HAP-1 (cell line): ENCODE measurements at regions not wholly inside any gene's neighbourhood (a gene's known extent, or its start where the extent isn't known, plus 50 kb on each side); places are given as distances from the start of the nearest gene placed in this dataset.

Source experiments
- DNase-seq, 2 experiments: peaks; one replicate each; pipeline ENCODE4 v3.0.0-alpha.2; 2016 to 2020; ENCODE audit warnings: low spot score in 2 of 2
- H3K27me3 ChIP-seq: fragments of 250-450 bp; sonication (Bioruptor Pico); 2 replicates; pipeline ENCODE4 v1.5.1; 2020; ENCODE audit warnings: low read depth, mild to moderate bottlenecking, moderate library complexity
- H3K36me3 ChIP-seq: fragments of 250-450 bp; sonication (Bioruptor Pico); replicated peaks from 2 replicates; pipeline ENCODE4 v1.5.1; 2020; ENCODE audit warnings: mild to moderate bottlenecking
- H3K4me1 ChIP-seq: fragments of 250-450 bp; sonication (Bioruptor Pico); 2 replicates; pipeline ENCODE4 v1.5.1; 2020; ENCODE audit warnings: mild to moderate bottlenecking
- H3K4me3 ChIP-seq: fragments of 250-450 bp; sonication (Bioruptor Pico); 2 replicates; pipeline ENCODE4 v1.5.1; 2020; ENCODE audit warnings: mild to moderate bottlenecking, moderate library complexity
- H3K9me3 ChIP-seq: fragments of 250-450 bp; sonication (Bioruptor Pico); 2 replicates; pipeline ENCODE4 v1.5.1; 2020; ENCODE audit warnings: mild to moderate bottlenecking, moderate library complexity
- in situ Hi-C: fragments of 300-500 bp; cut with MboI; formaldehyde crosslinking; loops from 3 replicates; pipeline ENCODE4 v1.14.3; 2020; ENCODE audit warnings: low sequenced_read_pairs, inconsistent platforms, mixed read lengths

DNA sequence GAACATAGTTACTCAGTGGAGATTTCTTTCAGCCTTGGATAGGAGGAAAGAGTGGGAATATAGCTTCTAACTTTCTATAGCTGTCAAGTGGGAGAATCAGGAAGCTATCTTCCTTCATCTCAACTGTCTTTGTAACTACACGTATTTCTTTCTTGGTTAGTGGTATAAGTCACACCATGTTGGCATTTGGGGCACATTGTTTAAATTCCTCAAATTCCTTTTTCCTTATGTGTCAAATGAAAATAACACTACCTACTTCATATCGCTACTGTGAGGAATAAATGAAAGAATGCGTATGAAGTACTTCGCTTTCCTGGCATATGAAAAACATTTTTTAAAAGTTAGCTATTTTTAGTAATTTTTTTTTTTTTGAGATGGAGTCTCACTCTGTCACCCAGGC lies 1082.5 kb upstream of the WWC1 start:
- Histone ChIP-seq H3K27me3 (no peaks in the 10 kb centered on the region), H3K36me3 (no peaks in the 10 kb centered on the region), H3K4me3 (no peak overlapping the region), H3K9me3 (no peaks in the 10 kb centered on the region), H3K4me1 (no peaks in the 10 kb centered on the region; the same call in 1 of the 2 replicates)
- in situ Hi-C loops: no loop called here
- no peak for DNase-seq

DNA sequence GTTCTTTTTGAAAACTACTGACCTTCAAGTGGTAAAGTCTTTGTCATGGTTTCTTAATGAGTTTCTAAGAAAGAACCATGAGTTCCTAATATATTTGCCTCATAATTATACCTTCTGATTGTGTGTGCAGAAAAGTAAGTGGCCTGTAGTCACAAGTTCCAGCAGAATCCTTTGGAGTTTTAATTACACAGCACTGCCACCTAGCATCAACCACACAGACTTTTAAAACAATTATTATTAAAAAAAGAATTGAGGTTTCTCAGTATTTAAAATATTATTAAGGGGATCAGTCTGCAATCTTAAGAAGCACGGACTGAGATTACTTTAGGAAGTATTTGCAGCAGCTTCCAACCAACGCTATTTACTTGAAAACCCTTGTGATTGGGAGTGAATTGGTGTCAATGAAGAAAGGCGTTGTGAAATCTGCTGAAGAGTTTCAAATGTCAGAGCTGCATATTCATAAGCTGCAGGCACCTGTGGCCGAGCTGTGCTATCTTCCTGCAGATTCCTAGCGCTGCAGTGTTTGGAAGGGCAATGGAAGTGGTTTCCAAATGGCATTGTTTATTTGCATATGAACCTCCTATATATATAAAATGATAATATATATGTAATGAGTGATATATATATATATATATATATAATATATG lies 1074.2 kb upstream of the WWC1 start:
- in situ Hi-C loops: no loop called here
- Histone ChIP-seq H3K4me3 (no peak overlapping the region), H3K9me3 (no peaks in the 10 kb centered on the region), H3K36me3 (no peaks in the 10 kb centered on the region), H3K27me3 (no peaks in the 10 kb centered on the region), H3K4me1 (peaks cover 20% of the 10 kb centered on the region)
- peak; percentile 16 to 33 for DNase-seq

DNA sequence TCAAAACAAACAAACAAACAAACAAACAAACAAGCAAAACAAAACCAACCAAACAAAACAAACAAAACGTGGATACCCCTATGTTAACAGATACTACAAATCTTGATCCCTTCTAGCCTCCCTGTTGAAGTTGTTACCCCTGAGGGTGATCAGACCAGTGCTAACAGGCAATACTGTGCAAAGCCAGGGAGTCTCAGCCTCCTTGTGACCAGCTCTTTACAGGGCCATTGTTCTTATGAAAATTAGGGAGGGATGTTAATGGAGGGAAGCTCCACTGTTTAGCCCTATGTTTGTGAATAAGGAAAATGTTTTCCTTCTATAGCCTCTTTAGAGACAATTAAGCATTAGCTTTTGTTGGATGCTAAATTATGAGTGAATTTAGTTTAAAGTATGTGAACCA lies 1072.1 kb upstream of the WWC1 start:
- DNase-seq: peak in 1 of 2 experiments; percentile 56
- Histone ChIP-seq H3K4me1 (peaks cover 20% of the 10 kb centered on the region), H3K36me3 (no peaks in the 10 kb centered on the region), H3K27me3 (no peaks in the 10 kb centered on the region), H3K4me3 (no peak overlapping the region), H3K9me3 (no peaks in the 10 kb centered on the region)
- in situ Hi-C loops: no loop called here

DNA sequence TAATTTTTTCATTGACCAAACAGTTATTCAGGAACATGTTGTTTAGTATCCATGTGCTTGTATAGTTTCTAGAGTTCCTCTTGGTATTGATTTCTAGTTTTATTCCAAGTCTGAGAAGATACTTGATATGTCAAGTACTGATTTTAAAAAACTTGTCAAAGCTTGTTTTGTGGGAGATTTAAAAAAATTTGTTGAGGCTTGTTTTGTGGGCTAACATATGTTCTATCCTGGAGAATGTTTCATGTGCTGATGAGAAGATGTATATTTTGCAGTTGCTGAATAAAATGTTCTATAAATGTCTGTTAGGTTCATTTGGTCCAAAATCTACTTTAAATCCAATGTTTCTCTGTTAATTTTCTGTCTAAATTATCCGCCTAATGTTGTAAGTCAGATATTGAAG lies 1065.1 kb upstream of the WWC1 start:
- Histone ChIP-seq H3K4me1 (no peaks in the 10 kb centered on the region), H3K9me3 (no peaks in the 10 kb centered on the region), H3K4me3 (no peak overlapping the region), H3K36me3 (no peaks in the 10 kb centered on the region), H3K27me3 (no peaks in the 10 kb centered on the region)
- in situ Hi-C loops: no loop called here
- no peak for DNase-seq

DNA sequence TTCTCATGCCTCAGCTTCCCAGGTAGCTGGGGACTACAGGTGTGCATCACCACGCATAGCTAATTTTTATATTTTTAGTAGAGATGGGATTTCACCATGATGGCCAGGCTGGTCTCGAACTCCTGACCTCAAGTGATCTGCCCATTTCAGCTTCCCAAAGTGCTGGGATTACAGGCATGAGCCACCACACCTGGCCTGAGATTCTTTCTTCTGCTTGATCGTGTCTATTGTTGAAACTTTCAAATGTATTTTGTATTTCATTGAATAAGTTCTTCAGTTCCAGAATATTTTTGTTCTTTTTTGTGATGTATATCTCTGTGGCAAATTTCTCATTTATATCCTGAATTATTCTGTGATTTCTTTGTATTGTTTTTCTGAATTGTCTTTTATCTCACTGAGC lies 1063.3 kb upstream of the WWC1 start:
- Histone ChIP-seq H3K4me1 (no peaks in the 10 kb centered on the region), H3K4me3 (no peak overlapping the region), H3K9me3 (no peaks in the 10 kb centered on the region), H3K36me3 (no peaks in the 10 kb centered on the region), H3K27me3 (no peaks in the 10 kb centered on the region)
- DNase-seq: no peak
- in situ Hi-C loops: no loop called here

DNA sequence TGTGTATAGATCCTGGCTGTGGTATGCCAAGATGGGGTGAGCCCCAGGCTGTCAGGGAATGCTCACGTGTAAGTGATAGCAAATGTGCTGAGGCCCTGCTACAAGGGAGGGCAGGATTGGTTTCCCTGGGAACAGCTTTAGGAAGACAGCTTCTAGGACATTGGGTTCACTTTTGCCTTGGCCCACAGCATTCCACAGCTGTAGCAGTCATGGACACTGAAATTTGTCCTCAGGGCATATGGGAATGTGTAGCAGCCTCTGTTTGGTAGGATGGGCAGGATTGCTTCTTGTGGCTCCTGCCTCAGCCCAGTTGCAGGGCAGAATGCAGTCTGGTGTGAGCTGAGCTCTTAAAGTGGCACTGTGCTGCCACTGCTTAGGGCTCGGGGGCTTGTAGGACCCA lies 1061.7 kb upstream of the WWC1 start:
- H3K4me3 ChIP-seq: no peak overlapping the region
- DNase-seq: no peak
- no peaks in the 10 kb centered on the region for H3K27me3 ChIP-seq
- H3K36me3 ChIP-seq: no peaks in the 10 kb centered on the region
- H3K4me1 ChIP-seq: no peaks in the 10 kb centered on the region
- in situ Hi-C loops: no loop called here
- no peaks in the 10 kb centered on the region for H3K9me3 ChIP-seq

DNA sequence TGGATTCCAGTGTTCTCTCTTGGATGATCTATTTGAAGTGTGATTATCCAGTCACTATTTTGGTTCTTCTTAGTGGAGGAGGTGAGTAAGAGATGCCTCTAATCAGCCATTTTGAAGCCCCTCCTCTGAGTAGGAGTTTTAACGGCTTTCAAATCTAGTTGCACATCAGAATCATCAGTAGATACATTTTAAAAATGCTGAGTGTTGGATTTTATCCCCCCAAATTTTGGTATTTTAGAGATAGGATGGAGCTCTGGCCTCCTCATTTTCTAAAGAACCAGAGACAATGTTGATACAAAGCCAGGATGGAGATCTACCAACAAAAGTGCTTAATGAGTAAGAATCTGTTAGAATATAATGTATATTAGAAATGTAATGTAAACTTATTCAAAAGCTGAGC lies 1061.0 kb upstream of the WWC1 start:
- no peaks in the 10 kb centered on the region for H3K36me3 ChIP-seq
- no peak overlapping the region for H3K4me3 ChIP-seq
- no peak for DNase-seq
- H3K9me3 ChIP-seq: no peaks in the 10 kb centered on the region
- H3K4me1 ChIP-seq: no peaks in the 10 kb centered on the region
- H3K27me3 ChIP-seq: no peaks in the 10 kb centered on the region
- in situ Hi-C loops: no loop called here

DNA sequence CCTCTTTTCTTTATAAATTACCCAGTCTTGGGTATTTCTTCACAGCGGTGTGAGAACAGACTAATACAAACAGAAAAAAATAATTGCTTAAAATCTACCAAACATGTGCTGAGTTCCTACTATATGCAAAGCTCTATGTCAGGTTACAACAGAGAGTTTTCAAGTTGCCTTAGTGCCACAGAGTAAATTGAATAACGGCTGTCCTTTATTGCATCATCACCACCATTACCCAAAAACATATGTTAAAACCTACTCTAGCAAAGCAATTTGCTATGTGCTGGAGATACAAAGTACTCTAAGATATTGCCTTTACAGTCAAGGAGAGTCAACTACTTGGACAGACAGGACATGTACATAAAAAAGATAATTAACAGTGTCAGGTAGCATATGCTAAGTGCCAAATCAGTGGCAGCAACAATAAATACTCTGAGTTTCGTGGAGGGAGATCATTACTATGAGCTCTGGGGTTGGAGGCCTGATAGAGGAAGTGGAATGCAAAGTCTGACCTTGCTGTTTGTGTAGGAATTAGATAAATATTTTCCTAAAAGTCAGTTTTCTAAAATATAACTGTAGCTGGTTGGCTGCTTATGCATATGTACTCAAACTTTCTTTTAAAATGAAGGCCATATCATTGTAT lies 1058.7 kb upstream of the WWC1 start:
- Histone ChIP-seq H3K9me3 (no peaks in the 10 kb centered on the region), H3K27me3 (no peaks in the 10 kb centered on the region), H3K4me1 (no peaks in the 10 kb centered on the region), H3K36me3 (no peaks in the 10 kb centered on the region), H3K4me3 (no peak overlapping the region)
- DNase-seq: no peak
- in situ Hi-C loops: no loop called here

DNA sequence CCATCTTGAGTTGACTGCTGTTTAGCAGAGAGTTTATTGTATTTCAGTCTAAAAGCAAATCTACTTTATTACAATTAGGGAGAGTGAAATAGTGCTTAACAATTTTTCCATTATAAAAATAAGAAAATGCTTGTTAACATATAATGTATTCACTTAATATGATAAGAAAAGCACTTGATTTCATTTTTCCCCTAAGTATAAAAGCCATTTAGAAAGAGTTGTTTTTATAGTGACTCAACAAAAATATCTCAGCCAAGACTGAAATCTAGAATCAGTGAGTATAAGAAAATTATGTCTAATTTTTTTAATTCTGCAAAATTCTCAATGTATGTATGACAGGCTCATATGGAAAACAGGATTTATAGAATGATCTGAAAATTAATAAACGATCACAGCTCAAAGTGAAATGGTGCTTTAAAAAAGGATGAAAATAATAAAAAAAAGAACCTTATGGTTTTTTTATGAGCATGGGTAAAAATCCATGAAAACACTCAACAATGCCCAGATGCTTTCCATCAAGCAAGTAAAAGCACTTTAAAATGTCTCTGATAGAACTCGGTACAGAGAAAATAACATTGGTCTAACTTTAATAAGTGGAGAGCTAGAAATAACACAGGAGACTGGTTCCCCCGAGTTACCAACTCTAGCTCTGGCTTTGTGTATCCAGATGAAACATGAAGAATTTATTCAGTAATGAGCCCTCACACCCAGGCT lies 1057.8 kb upstream of the WWC1 start:
- H3K4me3 ChIP-seq: no peak overlapping the region
- no peaks in the 10 kb centered on the region for H3K4me1 ChIP-seq
- DNase-seq: no peak
- H3K27me3 ChIP-seq: no peaks in the 10 kb centered on the region
- no peaks in the 10 kb centered on the region for H3K9me3 ChIP-seq
- no peaks in the 10 kb centered on the region for H3K36me3 ChIP-seq
- in situ Hi-C loops: no loop called here

DNA sequence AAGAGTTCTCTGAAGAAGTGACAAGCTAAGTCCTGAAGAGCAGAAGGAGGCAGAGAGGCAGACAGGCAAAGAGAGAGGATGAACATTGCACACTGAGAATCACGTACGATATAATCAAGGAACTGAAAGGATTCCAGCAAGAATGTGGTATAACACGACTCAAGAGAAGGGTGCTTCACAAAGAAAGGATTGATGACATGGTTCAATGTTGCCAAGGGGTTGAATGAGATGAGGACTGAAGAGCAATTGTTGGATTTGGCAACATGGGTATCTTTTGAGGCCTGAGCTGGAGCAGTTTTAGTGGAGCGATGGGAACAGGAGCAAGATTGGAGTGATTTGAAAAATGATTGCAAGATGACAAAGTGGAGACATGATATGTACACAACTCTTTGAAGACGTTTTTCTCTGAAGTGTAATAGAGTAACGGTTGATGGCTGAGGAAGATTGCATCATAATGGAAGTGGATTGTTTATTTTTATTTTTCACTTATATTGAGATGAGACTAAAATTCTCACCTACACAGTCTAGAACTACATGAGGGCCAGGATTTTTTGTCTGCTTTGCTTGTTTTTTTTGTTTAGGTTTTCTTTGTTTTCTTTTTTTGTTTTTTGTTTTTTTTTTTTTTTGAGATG lies 1049.9 kb upstream of the WWC1 start:
- in situ Hi-C loops: no loop called here
- H3K27me3 ChIP-seq: no peaks in the 10 kb centered on the region
- no peaks in the 10 kb centered on the region for H3K9me3 ChIP-seq
- H3K4me1 ChIP-seq: peaks cover 7% of the 10 kb centered on the region
- H3K4me3 ChIP-seq: no peak overlapping the region
- no peaks in the 10 kb centered on the region for H3K36me3 ChIP-seq
- no peak for DNase-seq

DNA sequence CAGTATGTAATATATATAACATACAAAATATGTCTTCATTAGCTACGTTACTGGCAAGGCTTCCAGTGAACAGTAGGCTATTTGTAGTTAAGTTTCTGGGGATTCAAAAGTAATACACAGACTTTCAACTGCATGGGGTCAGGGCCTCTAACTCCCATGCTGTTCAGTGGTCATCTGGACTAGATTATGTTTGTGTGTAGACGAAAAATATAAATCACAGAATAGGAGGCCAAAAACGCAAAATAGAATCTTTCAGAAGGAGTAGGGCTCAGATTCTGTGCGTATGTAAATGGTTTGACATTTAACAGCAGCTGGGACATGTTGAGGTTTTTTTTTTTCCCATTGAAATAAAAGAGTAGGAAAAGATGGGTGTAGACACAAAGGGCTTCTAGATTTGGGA lies 1048.7 kb upstream of the WWC1 start:
- Histone ChIP-seq H3K9me3 (no peaks in the 10 kb centered on the region), H3K4me3 (no peak overlapping the region), H3K36me3 (no peaks in the 10 kb centered on the region), H3K27me3 (no peaks in the 10 kb centered on the region), H3K4me1 (peaks cover 7% of the 10 kb centered on the region)
- DNase-seq: no peak
- in situ Hi-C loops: no loop called here

DNA sequence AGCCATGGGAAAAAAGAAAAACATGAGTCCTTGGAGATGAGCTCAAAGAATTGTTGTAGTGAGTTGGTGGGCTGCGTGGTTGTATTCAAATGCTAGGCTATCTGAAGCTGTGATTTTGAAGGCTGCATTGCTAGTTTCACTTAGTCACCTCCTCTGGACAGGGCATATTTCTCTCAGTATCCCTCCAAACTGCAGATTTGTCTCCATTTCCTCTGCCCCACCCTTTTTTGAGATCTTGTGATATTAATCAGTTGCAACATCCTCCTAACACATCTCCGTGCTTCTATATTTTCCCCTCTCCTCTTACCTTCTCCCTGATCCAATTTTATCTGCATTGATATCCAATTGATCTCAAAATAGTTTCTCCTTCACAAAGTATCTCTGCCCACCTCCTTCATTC lies 1048.0 kb upstream of the WWC1 start:
- Histone ChIP-seq H3K4me1 (peaks cover 7% of the 10 kb centered on the region), H3K36me3 (no peaks in the 10 kb centered on the region), H3K27me3 (no peaks in the 10 kb centered on the region), H3K9me3 (no peaks in the 10 kb centered on the region), H3K4me3 (no peak overlapping the region)
- in situ Hi-C loops: no loop called here
- DNase-seq: no peak

DNA sequence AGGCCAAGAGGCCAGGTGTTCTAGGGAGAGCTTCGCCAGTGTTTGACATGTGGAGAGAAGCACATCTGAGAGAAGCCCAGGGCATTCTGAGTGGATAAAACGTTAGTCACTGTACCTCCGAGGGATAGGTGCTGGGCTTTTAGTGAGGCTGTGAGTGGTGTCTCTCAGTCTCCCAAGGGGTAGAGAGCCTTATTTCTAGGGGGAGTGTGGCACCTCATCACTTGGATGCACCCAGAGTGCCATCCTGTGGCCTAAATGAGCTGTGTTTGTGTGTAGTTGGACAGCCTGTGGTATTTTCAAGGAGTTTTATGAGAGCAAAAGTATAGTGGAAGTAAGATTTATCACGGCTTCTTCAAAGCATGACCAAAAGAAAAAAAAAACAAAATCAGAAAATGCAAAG lies 1046.9 kb upstream of the WWC1 start:
- peak; percentile 66 to 75 for DNase-seq
- no peaks in the 10 kb centered on the region for H3K36me3 ChIP-seq

DNA sequence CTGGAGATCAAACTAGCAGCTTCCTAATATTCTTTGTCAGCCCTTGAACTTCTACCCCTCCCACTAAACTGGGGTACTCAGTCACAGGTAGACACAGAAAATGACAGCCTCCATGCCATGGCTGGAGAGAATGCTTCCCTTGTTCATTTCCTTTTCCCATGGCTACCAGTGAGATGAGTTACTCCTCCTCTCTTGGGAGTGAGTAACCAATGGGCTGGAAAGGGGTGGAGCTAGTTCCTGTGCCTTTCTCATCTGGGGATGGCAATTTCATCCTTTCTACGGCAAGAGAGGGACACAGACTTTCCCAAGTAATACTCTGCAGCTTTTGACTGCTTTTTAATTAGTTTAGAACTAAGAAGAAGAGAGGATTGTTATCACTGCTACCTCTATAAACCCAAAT lies 1045.6 kb upstream of the WWC1 start:
- Histone ChIP-seq H3K9me3 (no peaks in the 10 kb centered on the region), H3K36me3 (no peaks in the 10 kb centered on the region), H3K4me3 (no peak overlapping the region), H3K4me1 (peaks cover 14% of the 10 kb centered on the region), H3K27me3 (no peaks in the 10 kb centered on the region)
- in situ Hi-C loops: no loop called here
- peak in 1 of 2 experiments; percentile 25 for DNase-seq

More for the DNA sequence above, 1046.9 kb upstream of the WWC1 start:
- Histone ChIP-seq H3K4me3 (no peak overlapping the region), H3K9me3 (no peaks in the 10 kb centered on the region), H3K27me3 (no peaks in the 10 kb centered on the region), H3K4me1 (peaks cover 7% of the 10 kb centered on the region)
- in situ Hi-C loops: no loop called here
